MM.1S (cell line): ENCODE measurements at regions not wholly inside any gene's neighbourhood (a gene's known extent, or its start where the extent isn't known, plus 50 kb on each side); places are given as distances from the start of the nearest gene placed in this dataset.

Experiments
- EZH2 ChIP-seq: fragments of 300-600 bp; sonication (generic); optimal IDR thresholded peaks from 2 replicates; pipeline ENCODE3; 2017; ENCODE audit warnings: low read depth, mild to moderate bottlenecking, antibody characterized with exemption, low read length, mixed read lengths
- TF ChIP-seq, protein P1 (sequence below): fragments of 300-600 bp; sonication (generic); IDR thresholded peaks from 2 replicates; pipeline ENCODE4 v1.5.1; 2016; ENCODE audit warnings: antibody characterized with exemption, low read length, mixed read lengths

DNA sequence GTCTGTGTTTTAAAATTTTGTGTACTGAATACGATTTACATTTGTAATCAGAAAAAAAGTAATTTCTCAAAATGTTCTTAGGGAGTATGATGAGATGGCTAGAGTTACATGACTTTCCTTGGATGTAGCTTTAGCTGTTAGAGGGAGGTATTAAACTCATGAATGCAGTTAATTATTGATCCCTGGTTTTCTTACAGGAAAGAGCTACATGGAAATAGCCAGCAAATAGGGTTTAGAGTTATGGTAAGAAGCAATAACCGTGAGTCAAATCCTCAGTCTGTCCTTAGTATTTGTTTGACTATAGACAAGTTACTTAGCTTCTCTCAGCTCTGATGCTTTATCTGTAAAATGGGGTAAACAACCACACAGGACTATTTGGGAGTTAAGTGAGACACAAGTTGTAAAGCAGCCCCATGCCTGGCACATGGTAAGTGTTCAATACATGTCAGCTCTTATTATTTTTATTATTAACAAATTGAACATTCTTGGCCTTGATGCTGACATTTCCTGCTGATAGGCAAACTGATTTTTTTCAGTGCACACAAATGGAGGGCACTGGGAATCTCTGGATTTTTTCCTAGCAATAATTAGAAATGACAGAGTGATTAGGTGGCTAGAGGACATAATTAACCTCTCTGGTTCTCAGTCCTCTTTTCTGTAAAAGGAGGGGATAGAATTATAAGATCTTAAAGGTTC is 204.5 kb upstream of the PHYHIPL start:
- TF ChIP-seq, protein P1, sequence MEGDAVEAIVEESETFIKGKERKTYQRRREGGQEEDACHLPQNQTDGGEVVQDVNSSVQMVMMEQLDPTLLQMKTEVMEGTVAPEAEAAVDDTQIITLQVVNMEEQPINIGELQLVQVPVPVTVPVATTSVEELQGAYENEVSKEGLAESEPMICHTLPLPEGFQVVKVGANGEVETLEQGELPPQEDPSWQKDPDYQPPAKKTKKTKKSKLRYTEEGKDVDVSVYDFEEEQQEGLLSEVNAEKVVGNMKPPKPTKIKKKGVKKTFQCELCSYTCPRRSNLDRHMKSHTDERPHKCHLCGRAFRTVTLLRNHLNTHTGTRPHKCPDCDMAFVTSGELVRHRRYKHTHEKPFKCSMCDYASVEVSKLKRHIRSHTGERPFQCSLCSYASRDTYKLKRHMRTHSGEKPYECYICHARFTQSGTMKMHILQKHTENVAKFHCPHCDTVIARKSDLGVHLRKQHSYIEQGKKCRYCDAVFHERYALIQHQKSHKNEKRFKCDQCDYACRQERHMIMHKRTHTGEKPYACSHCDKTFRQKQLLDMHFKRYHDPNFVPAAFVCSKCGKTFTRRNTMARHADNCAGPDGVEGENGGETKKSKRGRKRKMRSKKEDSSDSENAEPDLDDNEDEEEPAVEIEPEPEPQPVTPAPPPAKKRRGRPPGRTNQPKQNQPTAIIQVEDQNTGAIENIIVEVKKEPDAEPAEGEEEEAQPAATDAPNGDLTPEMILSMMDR, result no peak
- no peak for TF ChIP-seq EZH2
